GM23248 (cell line): ENCODE measurements at regions not wholly inside any gene's neighbourhood (a gene's known extent, or its start where the extent isn't known, plus 50 kb on each side); places are given as distances from the start of the nearest gene placed in this dataset.

Source experiments
- EZH2 ChIP-seq: fragments of 200-600 bp; sonication (generic); IDR thresholded peaks from 2 replicates; pipeline ENCODE4 v1.6.1; 2018; ENCODE audit warnings: antibody characterized with exemption, mild to moderate bottlenecking; ENCODE audit not compliant: insufficient read depth, poor library complexity, severe bottlenecking
- EZH2phosphoT487 ChIP-seq: fragments of 200-600 bp; sonication (generic); IDR thresholded peaks from 2 replicates; pipeline ENCODE4 v1.6.1; 2018; ENCODE audit warnings: antibody characterized with exemption, moderate library complexity, mild to moderate bottlenecking, low read depth; ENCODE audit not compliant: insufficient read depth

GRCh38 chr15:35629766-35630165, 83.8 kb upstream of the DPH6 start:
- TF ChIP-seq EZH2 (no peak), EZH2phosphoT487 (no peak)
